ENCODE measurements at regions not wholly inside any gene's neighbourhood (a gene's known extent, or its start where the extent isn't known, plus 50 kb on each side); places are given as distances from the start of the nearest gene placed in this dataset.

- Histone ChIP-seq H3K27me3 (no peaks in the 10 kb centered on the region), H3K36me3 (no peaks in the 10 kb centered on the region), H3K4me1 (no peaks in the 10 kb centered on the region), H3K27ac (no peak overlapping the region), H3K4me3 (no peak overlapping the region), H3K9me3 (no peaks in the 10 kb centered on the region)
- ATAC-seq: no peak
- DNase-seq: no peak
- intact Hi-C loops (cut with DNase I): no loop called here
- no peak for TF ChIP-seq CTCF (IDR thresholded peaks at IDR 0.05)
- TF ChIP-seq POLR2A (IDR thresholded peaks at IDR 0.05): no peak
- 47% methylated on average over 6 of the region's 7 CpGs for WGBS (ENCODE audit: insufficient coverage, low coverage, low lambda C conversion rate, missing lambda C conversion rate)
Measured at GRCh38 chr15:92541291-92542200, 114.0 kb downstream of the FAM174B start.

- intact Hi-C loops (cut with DNase I): no loop called here
- no peaks in the 10 kb centered on the region for H3K27me3 ChIP-seq
- H3K27ac ChIP-seq: no peak overlapping the region
- TF ChIP-seq CTCF (IDR thresholded peaks at IDR 0.05) (no peak), POLR2A (IDR thresholded peaks at IDR 0.05) (no peak)
- ATAC-seq (no peak), DNase-seq (no peak)
- WGBS (ENCODE audit: insufficient coverage, low coverage, low lambda C conversion rate, missing lambda C conversion rate): 44% methylated on average over 3 of the region's 3 CpGs
- H3K4me1 ChIP-seq: no peaks in the 10 kb centered on the region
- H3K9me3 ChIP-seq: no peaks in the 10 kb centered on the region
- H3K4me3 ChIP-seq: no peak overlapping the region
- H3K36me3 ChIP-seq: no peaks in the 10 kb centered on the region
Measured at GRCh38 chr15:92538115-92538514, 117.5 kb downstream of the FAM174B start.

GRCh38 chr15:92533298-92533697 lies 122.3 kb downstream of the FAM174B start:
- Histone ChIP-seq H3K9me3 (no peaks in the 10 kb centered on the region), H3K27me3 (no peaks in the 10 kb centered on the region), H3K4me3 (no peak overlapping the region), H3K27ac (no peak overlapping the region), H3K4me1 (no peaks in the 10 kb centered on the region), H3K36me3 (no peaks in the 10 kb centered on the region)
- intact Hi-C loops (cut with DNase I): no loop called here
- DNase-seq (no peak), ATAC-seq (peak; percentile 30 to 71 (median 54))
- TF ChIP-seq CTCF (IDR thresholded peaks at IDR 0.05) (no peak), POLR2A (IDR thresholded peaks at IDR 0.05) (no peak)
- WGBS (ENCODE audit: insufficient coverage, low coverage, low lambda C conversion rate, missing lambda C conversion rate): 44% methylated on average over 2 of the region's 2 CpGs

GRCh38 chr15:92531406-92531805 lies 124.2 kb downstream of the FAM174B start:
- WGBS (ENCODE audit: insufficient coverage, low coverage, low lambda C conversion rate, missing lambda C conversion rate): no CpG with 5 or more reads among the region's 1 CpG
- Histone ChIP-seq H3K36me3 (no peaks in the 10 kb centered on the region), H3K27ac (no peak overlapping the region), H3K4me1 (no peaks in the 10 kb centered on the region), H3K4me3 (no peak overlapping the region), H3K27me3 (no peaks in the 10 kb centered on the region), H3K9me3 (no peaks in the 10 kb centered on the region)
- ATAC-seq: no peak
- DNase-seq: no peak
- no peak for TF ChIP-seq CTCF (IDR thresholded peaks at IDR 0.05)
- intact Hi-C loops (cut with DNase I): no loop called here
